Osteoblast (primary cell): ENCODE measurements at regions not wholly inside any gene's neighbourhood (a gene's known extent, or its start where the extent isn't known, plus 50 kb on each side); places are given as distances from the start of the nearest gene placed in this dataset.

Experiments
- DNase-seq: peaks from one replicate; pipeline ENCODE4 v3.0.0; 2011; ENCODE audit warnings: low spot score, mixed read lengths; ENCODE audit not compliant: insufficient read length; ENCODE audit errors: missing footprints
- H2AFZ ChIP-seq: 2 replicates; pipeline ENCODE4 v1.6.0; 2011; ENCODE audit warnings: mild to moderate bottlenecking, low read length
- H3K27ac ChIP-seq: 2 replicates; pipeline ENCODE4 v1.5.1; 2011; ENCODE audit warnings: mild to moderate bottlenecking, low read depth, low read length, moderate library complexity
- H3K27me3 ChIP-seq: 2 replicates; pipeline ENCODE4 v1.6.0; 2012; ENCODE audit warnings: mild to moderate bottlenecking, control low read depth, inconsistent platforms, low read length, moderate library complexity; ENCODE audit not compliant: insufficient read depth
- H3K36me3 ChIP-seq: 2 replicates; pipeline ENCODE4 v1.5.1; 2011; ENCODE audit warnings: mild to moderate bottlenecking, low read length, control low read depth, moderate library complexity; ENCODE audit not compliant: insufficient read depth
- H3K4me1 ChIP-seq: 2 replicates; pipeline ENCODE4 v1.5.1; 2011; ENCODE audit warnings: mild to moderate bottlenecking, low read length, control low read depth, moderate library complexity; ENCODE audit not compliant: insufficient read depth
- H3K4me2 ChIP-seq: 2 replicates; pipeline ENCODE4 v1.6.0; 2011; ENCODE audit warnings: mild to moderate bottlenecking, low read length; ENCODE audit not compliant: insufficient read depth
- H3K4me3 ChIP-seq: fragments of 200-600 bp; sonication (generic); 3 replicates; pipeline ENCODE4 v1.5.1; 2012; ENCODE audit warnings: mild to moderate bottlenecking, low read length, inconsistent platforms; ENCODE audit not compliant: insufficient read depth
- H3K79me2 ChIP-seq: 2 replicates; pipeline ENCODE4 v1.6.0; 2012; ENCODE audit warnings: mild to moderate bottlenecking, low read length, control low read depth, inconsistent platforms; ENCODE audit not compliant: insufficient read depth
- H3K9me3 ChIP-seq: 2 replicates; pipeline ENCODE4 v1.5.1; 2011; ENCODE audit warnings: low read depth, low read length, control low read depth
- H4K20me1 ChIP-seq: 2 replicates; pipeline ENCODE4 v1.6.0; 2012; ENCODE audit warnings: mild to moderate bottlenecking, low read length, control low read depth; ENCODE audit not compliant: insufficient read depth
- TF ChIP-seq, protein P1 (sequence below): IDR thresholded peaks from 2 replicates; pipeline ENCODE4 v1.5.1; 2011; ENCODE audit warnings: mild to moderate bottlenecking, low read depth, low read length, moderate library complexity; ENCODE audit errors: extremely low read depth

- H3K27ac ChIP-seq: no peak overlapping the region
- H3K79me2 ChIP-seq: no peaks in the 10 kb centered on the region
- no peaks in the 10 kb centered on the region for H3K36me3 ChIP-seq
- no peak overlapping the region for H3K4me3 ChIP-seq
- H3K4me1 ChIP-seq: peaks cover 3% of the 10 kb centered on the region
- H3K4me2 ChIP-seq: no peak overlapping the region
- peaks cover 6% of the 10 kb centered on the region for H3K27me3 ChIP-seq
- H2AFZ ChIP-seq: no peak overlapping the region
- TF ChIP-seq, protein P1, sequence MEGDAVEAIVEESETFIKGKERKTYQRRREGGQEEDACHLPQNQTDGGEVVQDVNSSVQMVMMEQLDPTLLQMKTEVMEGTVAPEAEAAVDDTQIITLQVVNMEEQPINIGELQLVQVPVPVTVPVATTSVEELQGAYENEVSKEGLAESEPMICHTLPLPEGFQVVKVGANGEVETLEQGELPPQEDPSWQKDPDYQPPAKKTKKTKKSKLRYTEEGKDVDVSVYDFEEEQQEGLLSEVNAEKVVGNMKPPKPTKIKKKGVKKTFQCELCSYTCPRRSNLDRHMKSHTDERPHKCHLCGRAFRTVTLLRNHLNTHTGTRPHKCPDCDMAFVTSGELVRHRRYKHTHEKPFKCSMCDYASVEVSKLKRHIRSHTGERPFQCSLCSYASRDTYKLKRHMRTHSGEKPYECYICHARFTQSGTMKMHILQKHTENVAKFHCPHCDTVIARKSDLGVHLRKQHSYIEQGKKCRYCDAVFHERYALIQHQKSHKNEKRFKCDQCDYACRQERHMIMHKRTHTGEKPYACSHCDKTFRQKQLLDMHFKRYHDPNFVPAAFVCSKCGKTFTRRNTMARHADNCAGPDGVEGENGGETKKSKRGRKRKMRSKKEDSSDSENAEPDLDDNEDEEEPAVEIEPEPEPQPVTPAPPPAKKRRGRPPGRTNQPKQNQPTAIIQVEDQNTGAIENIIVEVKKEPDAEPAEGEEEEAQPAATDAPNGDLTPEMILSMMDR: no peak
- H3K9me3 ChIP-seq: no peaks in the 10 kb centered on the region
- no peaks in the 10 kb centered on the region for H4K20me1 ChIP-seq
- DNase-seq: no peak
Measured at GRCh38 chr18:34985963-34986362, 55.2 kb upstream of the MAPRE2 start.

- H3K79me2 ChIP-seq: no peaks in the 10 kb centered on the region
- H4K20me1 ChIP-seq: no peaks in the 10 kb centered on the region
- no peak overlapping the region for H3K4me2 ChIP-seq
- DNase-seq: no peak
- TF ChIP-seq, protein P1: no peak
- H3K4me3 ChIP-seq: no peak overlapping the region
- peaks cover 3% of the 10 kb centered on the region for H3K4me1 ChIP-seq
- no peaks in the 10 kb centered on the region for H3K36me3 ChIP-seq
- peaks cover 6% of the 10 kb centered on the region for H3K27me3 ChIP-seq
- H3K9me3 ChIP-seq: no peaks in the 10 kb centered on the region
- H2AFZ ChIP-seq: no peak overlapping the region
- no peak overlapping the region for H3K27ac ChIP-seq
Measured at GRCh38 chr18:34990597-34990996, 50.6 kb upstream of the MAPRE2 start.

DNA sequence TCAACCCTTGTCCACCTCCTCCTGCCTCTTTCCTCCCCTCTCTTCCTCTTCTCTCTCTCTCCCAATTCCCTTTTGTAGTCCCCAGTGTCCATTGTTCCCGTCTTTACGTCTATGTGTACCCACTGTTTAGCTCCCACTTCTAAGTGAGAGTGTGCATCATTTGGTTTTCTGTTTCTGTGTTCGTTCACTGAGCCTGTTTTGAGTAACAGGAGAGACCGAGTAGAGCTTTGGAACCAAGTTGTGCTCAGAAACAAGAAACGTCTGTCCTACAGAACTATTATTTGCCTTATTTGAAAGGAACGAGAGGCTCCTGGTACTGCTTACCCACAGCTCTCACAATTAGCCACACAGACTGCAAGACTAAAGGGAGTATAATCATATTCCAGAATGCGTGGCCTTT lies 50.1 kb upstream of the MAPRE2 start:
- DNase-seq: no peak

More for the DNA sequence above, 50.1 kb upstream of the MAPRE2 start:
- Histone ChIP-seq H3K4me2 (no peak overlapping the region), H3K9me3 (no peaks in the 10 kb centered on the region), H3K27me3 (peaks cover 6% of the 10 kb centered on the region), H3K4me3 (no peak overlapping the region), H3K27ac (no peak overlapping the region), H3K4me1 (peaks cover 3% of the 10 kb centered on the region), H3K36me3 (no peaks in the 10 kb centered on the region), H3K79me2 (no peaks in the 10 kb centered on the region), H4K20me1 (no peaks in the 10 kb centered on the region), H2AFZ (no peak overlapping the region)
- TF ChIP-seq, protein P1: no peak
